Sigmoid colon (tissue), 4 donors: ENCODE measurements at regions not wholly inside any gene's neighbourhood (a gene's known extent, or its start where the extent isn't known, plus 50 kb on each side); places are given as distances from the start of the nearest gene placed in this dataset.

Experiments used
- POLR2A ChIP-seq, 2 donors: fragments of 450-650 bp; IDR thresholded peaks; one replicate each; pipeline ENCODE4 v1.6.1; 2016; ENCODE audit warnings: antibody characterized with exemption in 2 of 2, mild to moderate bottlenecking in 2 of 2, moderate library complexity in 2 of 2
- POLR2AphosphoS5 ChIP-seq, 4 donors: sonication (generic); formaldehyde crosslinking; IDR thresholded peaks; one replicate each; pipeline ENCODE4 v1.6.1; 2017; ENCODE audit warnings: antibody characterized with exemption in 4 of 4
- TF ChIP-seq, protein P1 (sequence below), 4 experiments: fragments of 450-650 bp in 3 of 4; fragments of 200-600 bp in 1 of 4; IDR thresholded peaks; one replicate each; pipeline ENCODE4 v1.5.1; 2016 to 2019; ENCODE audit warnings: antibody characterized with exemption in 4 of 4, mild to moderate bottlenecking in 3 of 4, moderate library complexity in 2 of 4

DNA sequence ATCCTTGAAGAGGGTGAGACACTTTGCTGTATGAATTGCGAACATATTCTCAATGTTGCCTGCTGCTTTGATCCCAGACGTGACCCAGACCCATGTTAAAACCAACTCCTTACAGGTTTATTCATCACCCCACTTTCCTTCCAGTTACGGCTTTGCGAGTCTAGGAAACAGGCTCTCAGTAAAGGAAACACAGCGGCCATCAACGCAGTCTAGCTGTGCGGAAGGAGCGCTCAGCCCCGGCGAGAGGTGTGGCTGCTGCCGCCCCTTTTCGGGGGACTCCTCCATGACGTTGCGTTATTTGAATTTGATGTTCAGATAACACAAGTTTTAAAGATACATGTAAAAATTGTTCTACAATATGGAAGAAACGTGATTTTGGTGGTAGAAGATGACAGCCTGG is 206.4 kb upstream of the FAT1 start:
- TF ChIP-seq, protein P1, sequence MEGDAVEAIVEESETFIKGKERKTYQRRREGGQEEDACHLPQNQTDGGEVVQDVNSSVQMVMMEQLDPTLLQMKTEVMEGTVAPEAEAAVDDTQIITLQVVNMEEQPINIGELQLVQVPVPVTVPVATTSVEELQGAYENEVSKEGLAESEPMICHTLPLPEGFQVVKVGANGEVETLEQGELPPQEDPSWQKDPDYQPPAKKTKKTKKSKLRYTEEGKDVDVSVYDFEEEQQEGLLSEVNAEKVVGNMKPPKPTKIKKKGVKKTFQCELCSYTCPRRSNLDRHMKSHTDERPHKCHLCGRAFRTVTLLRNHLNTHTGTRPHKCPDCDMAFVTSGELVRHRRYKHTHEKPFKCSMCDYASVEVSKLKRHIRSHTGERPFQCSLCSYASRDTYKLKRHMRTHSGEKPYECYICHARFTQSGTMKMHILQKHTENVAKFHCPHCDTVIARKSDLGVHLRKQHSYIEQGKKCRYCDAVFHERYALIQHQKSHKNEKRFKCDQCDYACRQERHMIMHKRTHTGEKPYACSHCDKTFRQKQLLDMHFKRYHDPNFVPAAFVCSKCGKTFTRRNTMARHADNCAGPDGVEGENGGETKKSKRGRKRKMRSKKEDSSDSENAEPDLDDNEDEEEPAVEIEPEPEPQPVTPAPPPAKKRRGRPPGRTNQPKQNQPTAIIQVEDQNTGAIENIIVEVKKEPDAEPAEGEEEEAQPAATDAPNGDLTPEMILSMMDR (IDR thresholded peaks at IDR 0.05): no peak
- TF ChIP-seq POLR2A (IDR thresholded peaks at IDR 0.05): no peak
- no peak for TF ChIP-seq POLR2AphosphoS5 (IDR thresholded peaks at IDR 0.05)
